Hepatocyte (in vitro differentiated cells): ENCODE measurements at regions not wholly inside any gene's neighbourhood (a gene's known extent, or its start where the extent isn't known, plus 50 kb on each side); places are given as distances from the start of the nearest gene placed in this dataset.

Experiments used
- EZH2 ChIP-seq: fragments of 200-600 bp; sonication (generic); IDR thresholded peaks from 2 replicates; pipeline ENCODE4 v1.6.1; 2016; ENCODE audit warnings: antibody characterized with exemption, mild to moderate bottlenecking, borderline replicate concordance
- EZH2phosphoT487 ChIP-seq: fragments of 200-600 bp; sonication (generic); IDR thresholded peaks from one replicate; pipeline ENCODE4 v1.6.1; 2018; ENCODE audit warnings: antibody characterized with exemption, mild to moderate bottlenecking, low read depth, moderate library complexity; ENCODE audit not compliant: unreplicated experiment, severe bottlenecking
- TF ChIP-seq, protein P1 (sequence below): fragments of 200-600 bp; sonication (generic); IDR thresholded peaks from 2 replicates; pipeline ENCODE4 v1.5.1; 2016; ENCODE audit warnings: antibody characterized with exemption, mild to moderate bottlenecking; ENCODE audit not compliant: poor library complexity

DNA sequence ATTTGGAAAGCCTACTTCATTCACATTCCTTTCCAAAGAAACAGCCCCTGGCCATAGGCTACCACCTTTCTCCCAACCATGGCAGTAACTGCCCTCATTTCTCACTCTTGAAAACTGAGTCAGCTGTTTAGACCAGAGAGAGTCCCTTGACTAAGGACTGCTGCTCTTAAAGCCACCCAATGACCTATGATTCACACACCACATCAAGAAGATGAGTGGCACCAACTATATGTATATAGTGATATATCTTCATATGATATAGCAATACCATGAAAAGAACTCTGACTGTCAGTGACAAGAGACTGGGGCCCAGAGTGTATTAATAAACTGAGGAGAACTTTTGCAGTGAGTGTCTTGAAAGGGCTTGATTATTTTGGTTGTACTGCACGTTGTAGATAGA lies 404.5 kb upstream of the ASIC2 start:
- TF ChIP-seq, protein P1, sequence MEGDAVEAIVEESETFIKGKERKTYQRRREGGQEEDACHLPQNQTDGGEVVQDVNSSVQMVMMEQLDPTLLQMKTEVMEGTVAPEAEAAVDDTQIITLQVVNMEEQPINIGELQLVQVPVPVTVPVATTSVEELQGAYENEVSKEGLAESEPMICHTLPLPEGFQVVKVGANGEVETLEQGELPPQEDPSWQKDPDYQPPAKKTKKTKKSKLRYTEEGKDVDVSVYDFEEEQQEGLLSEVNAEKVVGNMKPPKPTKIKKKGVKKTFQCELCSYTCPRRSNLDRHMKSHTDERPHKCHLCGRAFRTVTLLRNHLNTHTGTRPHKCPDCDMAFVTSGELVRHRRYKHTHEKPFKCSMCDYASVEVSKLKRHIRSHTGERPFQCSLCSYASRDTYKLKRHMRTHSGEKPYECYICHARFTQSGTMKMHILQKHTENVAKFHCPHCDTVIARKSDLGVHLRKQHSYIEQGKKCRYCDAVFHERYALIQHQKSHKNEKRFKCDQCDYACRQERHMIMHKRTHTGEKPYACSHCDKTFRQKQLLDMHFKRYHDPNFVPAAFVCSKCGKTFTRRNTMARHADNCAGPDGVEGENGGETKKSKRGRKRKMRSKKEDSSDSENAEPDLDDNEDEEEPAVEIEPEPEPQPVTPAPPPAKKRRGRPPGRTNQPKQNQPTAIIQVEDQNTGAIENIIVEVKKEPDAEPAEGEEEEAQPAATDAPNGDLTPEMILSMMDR = no peak
- TF ChIP-seq EZH2phosphoT487 (no peak), EZH2 (no peak)
